GM19328 (cell line): ENCODE measurements at regions not wholly inside any gene's neighbourhood (a gene's known extent, or its start where the extent isn't known, plus 50 kb on each side); places are given as distances from the start of the nearest gene placed in this dataset.

Experiments
- ATAC-seq: cut with Tn5 transposase; IDR thresholded peaks from one replicate; pipeline ENCODE4 v1.9.1; 2021; ENCODE audit warnings: mild to moderate bottlenecking, moderate library complexity; ENCODE audit not compliant: unreplicated experiment

DNA sequence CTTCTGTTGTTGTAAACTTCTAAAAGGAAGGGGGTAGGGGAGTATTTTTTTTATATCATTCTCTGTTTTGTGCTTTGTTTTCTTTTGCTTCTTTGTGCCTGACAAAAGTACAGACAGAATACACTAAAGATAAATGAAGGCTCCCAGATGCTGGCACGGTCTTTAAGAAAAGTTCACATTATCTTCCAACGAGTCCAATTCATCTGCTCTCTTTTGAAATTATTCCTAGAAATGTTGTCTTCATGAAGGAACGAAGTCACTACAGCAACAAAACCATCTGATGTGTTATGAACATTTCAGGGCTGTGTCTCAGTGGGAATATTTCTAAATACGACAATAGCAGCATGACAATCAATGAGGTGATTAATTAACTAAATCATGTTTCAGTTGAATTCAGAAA, 813.8 kb upstream of the HTR2C start:
- no peak for ATAC-seq

DNA sequence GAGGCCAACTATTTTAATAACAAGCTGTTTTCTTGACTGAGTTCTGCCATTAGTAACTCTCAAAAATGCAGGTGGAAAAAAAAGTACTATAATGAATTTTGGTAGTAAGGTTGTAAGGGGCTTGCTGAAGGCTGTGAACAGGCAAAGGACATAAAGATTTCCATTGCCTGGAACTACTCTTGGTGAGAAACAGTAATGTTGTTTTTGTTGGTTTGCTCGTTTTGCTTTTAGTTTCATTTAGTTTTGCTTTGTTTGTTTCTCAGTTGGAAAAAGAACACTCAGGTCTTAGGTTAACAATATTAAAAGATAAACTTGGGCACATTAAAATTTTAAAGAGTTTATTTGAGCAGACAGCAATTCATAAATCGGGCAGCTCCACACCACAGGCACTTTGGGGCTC, 824.5 kb upstream of the HTR2C start:
- no peak for ATAC-seq

DNA sequence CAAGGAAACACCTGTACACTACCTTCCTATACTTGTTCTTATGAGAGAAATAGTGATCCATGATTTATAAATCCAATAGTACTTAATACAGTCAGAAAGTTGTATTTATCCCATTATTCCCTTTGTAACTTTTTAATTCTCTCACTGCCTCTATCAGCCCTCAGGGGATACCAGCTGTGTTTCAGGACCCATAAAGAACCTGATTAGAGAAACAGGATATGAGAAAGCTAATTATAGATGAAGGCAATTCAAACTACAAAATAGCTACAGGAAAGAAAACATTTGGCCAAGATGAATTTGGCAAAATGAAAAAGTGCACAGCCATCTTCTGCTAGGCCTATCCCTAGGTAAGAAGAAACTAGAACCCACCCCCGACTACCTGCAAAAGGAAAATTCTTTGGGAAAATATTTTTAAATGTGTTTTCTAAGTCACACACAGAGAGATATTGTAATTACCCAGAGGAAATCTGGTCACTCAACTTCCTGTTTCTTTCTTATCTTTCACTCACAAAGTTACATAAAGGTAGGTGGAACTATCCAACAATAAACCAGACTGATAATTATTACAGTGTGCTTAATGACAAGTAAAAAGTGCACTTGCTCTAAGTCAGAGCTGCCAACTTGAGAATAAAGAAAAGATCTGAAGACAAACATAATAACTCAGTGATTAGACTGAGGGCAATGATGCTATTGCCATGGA, 836.5 kb upstream of the HTR2C start:
- ATAC-seq: peak; percentile 59

DNA sequence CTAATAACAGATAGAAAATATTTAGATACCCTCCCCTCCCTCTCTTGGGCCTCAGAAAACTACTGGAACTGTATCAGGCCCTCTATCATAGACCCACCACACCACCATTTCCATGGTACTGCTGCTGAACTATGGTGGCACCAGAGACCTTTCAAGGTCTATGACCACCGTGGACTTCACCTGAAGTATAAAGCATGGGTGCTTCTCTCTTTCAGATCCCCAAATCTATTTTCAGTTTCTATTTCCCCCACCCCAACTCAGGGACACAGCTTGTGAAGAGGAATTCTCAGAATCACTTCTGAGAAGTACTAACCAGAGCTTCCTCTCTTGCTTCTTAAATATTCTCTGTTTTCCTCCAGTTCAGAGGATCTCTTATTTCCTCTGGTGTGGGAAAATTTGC, 840.8 kb upstream of the HTR2C start:
- no peak for ATAC-seq

DNA sequence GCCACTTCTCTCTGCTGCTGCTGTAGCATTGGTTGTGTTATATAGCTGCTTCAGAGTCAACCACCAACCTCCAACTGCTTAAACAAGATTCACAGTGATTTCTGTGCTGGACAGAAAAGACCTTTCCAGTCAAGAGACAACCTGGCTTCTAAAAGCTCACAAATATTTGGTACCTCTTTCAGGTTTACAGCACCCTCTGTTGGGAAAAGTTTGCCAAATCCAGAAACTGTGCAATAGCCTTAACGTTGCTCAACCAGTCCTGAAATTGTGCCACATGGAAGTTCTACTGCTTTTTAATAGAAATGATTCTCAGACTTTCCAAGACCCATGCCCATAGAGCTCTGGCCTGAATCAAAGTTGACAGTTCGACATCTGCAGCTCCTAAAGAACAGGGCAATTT, 842.1 kb upstream of the HTR2C start:
- ATAC-seq: no peak

DNA sequence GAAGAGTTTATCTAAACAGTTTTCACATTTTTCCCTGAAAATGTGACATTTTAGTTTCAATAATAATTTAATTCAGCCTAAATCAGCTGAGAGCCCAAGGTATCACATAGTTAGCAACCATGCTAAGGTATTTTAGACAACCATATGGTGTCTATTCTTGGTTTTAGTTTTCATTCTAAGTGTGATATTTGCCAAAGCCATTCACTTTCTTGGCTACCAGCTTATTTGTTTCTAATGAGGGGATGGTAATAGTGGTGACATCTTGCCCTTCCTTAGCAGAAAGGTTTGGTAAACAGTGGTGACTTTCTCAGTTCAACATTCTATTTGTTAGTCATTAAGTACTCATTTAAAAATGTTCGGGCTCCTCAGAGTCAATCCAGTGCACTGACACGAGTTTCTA, 854.9 kb upstream of the HTR2C start:
- no peak for ATAC-seq

DNA sequence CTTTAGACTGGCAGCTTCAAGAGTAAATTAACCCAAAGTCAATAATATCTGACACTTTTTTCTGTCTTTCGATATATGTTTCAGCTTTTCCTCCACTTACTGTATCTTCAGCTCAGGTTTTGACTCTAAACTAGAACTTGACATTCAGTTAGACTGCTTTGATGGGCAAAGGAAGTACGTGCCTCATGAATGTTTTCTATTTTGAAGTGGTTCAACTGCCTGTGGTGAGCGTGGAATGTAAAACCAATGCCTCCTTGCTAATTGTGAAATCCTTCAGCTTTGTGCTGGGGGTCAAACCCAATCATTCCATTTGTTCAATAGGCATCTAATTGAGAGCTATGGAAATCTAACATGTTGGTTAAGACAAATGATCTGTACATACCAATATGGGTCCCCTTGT, 857.0 kb upstream of the HTR2C start:
- ATAC-seq: no peak

DNA sequence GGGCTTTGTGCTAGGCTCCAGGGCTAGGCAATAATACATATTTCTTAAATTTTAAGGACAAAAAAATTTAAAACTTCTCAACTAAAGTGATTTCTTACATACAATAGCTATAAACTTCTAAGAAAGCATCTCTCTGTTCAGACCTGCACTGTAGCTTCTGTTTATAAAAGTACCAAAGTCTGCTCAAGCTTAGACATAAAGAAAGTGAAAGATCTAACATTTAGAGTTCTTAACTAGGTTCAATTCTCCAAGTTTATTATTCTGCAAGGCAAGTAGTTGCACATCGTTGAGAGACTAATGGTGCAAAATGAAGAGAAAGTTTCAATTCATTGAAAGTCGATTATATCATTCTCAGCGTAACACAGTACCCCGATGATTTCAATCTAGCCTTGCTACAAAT, 857.4 kb upstream of the HTR2C start:
- ATAC-seq: no peak

DNA sequence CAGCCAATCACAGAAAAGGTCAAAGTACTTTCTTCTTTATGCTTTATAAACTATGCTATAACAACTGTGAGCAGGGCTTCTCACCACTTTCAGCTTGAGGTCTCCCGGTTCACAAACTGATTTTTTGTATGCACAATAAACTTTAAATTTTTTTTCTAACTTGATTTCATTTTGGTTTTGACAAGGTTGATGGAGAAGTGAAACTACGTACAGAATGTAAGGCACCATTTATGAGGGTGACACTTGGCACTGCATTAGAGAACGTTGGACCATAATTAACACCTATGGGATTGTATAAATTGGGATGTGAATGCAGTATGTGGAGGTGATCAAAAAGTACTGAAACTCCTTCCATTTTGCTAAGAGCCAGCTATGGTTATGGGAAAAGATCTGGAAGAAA, 857.9 kb upstream of the HTR2C start:
- no peak for ATAC-seq

DNA sequence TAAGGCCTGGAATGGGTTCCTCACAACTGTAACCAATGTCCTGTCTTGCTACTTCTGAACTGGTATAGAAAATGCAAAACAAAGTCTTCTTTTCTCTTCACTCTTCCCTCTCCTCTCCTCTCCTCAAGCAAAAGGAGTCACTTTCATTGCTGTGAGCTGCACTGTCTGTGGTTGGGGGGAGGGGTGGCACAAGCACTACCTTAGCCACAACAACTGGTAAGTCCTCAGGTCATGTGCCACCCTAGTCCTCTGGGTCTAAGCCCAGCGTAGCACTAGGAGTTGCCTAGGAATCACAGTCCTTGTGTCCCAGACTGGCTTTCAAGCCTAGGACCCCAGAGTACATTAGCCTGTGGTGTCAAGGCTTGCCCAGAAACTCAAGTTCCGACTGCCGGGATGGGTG, 859.3 kb upstream of the AMOT start:
- no peak for ATAC-seq

DNA sequence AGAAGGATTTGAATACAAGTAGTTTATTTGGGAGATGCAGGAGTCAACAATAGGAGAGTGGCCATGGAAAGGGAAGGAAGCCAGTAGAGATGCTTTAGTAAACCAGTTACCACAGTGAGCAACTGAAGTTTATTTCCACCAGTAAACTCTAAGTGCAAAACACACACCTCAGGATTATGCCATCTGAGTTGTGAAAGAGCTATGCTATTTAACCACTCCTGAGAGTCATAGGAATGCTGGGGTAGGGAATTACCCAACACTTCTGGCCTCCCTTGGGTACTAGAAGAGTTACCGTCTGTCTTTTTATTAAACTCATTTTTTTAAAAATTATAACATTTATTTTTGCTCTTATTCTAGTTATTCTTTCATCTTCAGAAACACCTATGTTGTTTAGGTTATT, 834.6 kb upstream of the AMOT start:
- no peak for ATAC-seq

DNA sequence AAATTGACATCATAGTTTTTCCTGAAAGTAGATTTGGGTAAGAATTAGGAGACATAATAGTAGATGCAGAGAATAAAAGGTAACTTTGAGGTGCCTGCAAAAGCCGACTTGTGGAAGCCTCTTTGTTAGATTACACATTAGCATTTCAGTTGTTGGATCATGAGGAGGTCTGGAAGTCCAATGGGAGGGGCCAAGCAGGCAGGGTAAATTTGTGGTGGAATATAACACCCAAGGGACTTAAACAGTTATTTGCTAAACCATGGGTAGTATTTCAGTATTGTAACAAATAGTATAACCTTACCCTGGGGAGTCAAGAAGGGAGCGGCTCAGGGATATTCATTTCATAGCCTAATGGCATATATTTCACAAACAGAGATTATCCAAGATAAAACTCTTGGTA, 810.7 kb upstream of the AMOT start:
- no peak for ATAC-seq

DNA sequence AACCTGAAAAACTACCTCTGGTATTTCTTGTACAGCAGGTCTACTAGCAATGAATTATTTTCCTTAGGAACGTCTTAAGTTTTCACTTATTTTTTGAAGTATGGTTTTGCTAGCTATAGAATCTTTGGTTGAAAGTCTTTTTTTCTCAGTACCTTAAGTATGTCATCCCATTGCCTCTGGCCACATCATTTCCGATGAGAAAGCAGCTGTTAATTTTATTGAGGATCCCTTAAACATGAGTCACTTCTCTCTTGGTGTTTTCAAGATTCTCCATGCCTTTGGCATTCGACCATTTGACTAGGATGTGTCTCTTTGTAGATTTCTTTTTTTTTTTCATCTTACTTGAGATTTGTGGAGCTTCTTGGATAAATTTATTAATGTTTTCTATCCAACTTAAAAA, 803.8 kb upstream of the AMOT start:
- no peak for ATAC-seq

DNA sequence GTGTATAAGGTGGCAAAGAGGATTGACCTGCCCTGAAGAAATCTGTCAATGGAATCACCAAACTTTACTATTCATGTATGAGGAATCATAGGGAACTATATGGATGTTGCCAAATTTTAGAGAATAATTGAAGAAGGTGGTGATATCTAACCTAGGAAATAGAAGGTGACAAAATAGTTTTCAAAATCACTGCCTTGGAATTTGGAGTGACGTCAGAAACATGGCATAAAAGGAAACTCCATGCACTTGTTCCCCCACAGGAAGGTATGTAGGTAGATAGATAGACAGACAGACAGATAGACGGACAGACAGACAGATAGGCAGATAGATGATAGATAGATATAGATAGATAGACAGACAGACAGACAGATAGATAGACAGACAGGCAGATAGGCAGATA, 793.9 kb upstream of the AMOT start:
- no peak for ATAC-seq

DNA sequence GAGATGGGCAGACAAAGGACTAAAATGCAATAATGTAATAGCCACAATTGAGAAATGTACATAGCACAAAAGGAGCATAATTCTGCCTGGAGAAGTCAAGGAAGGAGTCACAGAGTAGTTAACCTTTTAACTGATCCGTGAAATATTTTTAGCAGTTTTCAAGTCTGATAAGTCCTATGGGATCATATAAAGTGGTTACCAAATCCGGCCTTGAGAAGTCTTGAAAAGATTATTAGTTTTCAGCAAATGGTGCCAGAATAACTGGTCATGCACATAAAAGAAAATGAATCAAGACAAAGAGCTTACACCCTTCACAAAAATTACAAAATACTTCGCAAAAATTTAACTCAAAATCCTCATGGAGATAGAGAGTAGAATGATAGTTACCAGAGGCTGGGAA, 788.7 kb upstream of the AMOT start:
- no peak for ATAC-seq

DNA sequence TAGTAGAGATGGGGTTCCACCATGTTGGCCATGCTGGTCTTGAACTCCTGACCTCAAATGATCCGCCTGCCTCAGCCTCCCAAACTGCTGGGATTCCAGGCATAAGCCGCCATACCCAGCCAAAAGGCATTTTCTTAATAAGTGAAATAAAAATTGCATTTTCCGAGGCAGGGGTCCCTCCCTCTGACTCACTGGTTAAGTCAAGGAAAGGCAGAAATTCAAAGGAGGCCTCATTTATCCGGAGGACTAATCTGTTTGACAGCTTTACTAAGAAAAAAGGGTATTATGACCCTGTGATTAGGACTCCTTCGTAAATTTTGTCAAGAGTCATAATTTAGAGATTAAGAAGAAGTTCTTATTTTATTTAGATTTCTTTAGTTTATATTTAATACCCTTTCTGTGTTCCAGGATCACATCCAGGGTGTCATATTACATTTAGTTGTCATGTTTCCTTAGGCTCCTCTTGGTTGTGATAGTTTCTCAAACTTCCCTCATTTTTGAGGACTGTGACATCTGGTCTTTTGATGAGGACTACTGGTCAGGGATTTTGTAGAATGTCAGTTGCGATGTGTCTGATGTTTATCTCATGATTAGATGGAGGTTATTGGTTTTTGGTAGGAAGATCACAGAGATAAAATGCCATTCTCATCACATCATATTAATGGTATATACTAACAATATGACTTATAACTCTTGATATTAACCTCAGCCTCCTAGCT, 753.7 kb upstream of the AMOT start:
- no peak for ATAC-seq

DNA sequence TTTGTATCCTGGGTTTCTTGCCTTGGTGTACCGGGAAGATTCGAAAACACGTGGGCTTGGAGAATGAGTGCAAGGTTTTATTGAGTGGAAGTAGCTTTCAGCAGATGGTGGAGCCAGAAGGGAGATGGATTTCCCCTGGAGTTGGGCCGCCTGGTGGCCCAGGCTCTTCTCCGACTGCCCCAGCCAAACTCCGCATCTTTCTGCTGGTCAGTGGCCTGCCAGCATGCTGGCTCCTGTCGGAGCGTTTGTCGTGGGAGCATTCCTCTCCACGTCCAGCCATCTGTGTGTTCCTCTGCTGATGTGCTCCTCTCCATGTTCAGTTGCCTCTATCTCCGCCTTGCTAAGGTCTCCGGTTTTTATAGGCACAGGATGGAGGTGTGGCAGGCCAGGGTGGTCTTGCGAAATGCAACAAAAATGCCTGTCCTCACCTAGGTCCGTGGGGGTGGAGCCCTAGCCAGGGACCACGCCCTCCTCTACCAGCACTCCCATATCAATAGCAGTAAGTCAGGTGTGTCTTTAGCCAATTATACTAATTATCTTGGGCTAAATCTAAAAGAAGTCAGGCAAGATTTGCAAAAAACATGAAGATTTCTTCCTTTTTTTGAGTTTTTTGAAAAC, 745.8 kb upstream of the AMOT start:
- no peak for ATAC-seq

DNA sequence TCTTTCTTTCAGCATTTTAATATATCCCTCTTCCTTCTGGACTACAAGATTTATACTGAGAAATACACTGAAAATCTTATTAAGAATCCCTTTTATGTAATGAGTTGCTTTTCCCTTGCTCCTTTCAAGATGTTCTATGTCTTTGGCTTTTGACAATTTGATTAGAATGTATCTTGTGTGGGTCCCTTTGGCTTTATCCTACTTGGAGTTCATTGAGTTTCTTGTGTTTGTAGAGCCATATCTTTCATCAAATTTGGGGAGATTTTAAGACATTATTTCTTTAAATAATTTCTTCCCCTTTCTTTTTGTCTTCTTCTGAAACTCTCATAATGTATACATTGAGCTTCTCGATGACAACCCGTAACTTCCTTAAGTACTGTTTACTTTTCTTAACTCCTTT, 739.9 kb upstream of the AMOT start:
- no peak for ATAC-seq

DNA sequence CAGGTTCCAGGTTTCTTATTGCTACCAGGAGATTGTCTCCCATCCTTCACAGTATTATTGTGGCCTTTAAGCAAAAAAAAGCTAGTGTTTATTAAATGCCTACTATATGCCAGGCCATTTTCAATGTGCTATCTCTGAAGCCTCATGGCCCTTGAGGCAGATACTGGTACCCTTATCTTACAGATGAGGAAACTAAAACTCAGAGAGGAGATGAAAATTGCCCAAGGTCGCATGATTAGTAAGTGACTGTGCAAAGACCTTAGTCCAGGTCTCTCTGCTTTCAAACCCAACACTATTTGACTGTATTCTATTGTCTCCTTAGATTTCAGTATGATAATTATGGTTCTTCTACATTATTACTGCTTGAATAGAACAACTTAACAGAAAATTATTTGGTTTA, 717.9 kb upstream of the AMOT start:
- ATAC-seq: no peak

DNA sequence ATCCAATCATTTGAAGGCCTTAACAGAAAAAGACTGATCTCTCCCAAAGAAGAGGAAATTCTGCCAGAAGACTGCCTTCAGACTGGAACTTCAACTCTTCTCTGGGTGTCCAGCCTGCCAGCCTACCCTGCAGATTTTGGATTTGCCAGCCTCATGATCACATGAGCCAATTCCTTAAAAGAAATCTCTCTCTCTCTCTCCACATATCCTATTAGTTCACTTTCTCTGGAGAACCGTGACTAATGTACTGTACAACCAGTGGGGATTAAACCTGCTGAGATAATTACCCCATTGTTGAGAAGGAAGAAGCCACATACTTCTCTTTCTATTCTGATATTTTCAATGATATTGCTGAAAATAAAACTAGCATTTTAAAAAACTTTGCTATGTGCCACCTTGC, 711.3 kb upstream of the AMOT start:
- no peak for ATAC-seq

DNA sequence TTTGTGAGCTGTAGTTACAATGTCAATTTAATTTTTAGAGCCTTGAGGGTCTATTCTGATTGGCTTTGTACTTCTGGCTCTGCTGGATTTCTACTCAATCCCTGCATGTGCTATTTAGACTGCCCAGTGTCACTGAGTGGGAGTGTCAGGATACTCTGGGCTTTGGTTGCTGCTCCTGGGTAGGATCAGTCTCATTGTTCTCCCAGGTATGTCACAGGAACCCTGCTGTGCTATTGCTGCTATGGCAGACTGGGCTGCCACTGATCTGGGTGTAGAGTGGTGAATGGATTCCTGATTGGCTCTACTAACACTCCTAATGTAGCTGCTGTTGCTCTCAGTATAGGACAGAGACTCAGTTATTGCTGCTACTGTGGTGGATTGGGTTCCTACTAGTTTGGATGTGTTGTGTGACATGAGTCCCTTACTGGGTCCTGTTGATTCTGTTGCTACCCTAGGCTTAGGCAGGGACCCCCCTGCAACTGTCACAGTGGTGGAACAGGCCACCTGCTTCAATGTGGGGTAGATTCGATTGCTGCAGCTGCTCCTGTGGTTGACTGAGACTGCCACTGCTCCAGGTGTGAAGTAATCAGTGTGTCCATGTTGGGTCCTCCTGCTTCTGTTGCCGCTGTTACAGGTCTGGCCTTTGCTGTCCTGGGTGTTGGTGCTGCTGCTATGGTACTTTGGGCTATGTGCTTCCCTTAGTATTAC, 707.8 kb upstream of the AMOT start:
- no peak for ATAC-seq

DNA sequence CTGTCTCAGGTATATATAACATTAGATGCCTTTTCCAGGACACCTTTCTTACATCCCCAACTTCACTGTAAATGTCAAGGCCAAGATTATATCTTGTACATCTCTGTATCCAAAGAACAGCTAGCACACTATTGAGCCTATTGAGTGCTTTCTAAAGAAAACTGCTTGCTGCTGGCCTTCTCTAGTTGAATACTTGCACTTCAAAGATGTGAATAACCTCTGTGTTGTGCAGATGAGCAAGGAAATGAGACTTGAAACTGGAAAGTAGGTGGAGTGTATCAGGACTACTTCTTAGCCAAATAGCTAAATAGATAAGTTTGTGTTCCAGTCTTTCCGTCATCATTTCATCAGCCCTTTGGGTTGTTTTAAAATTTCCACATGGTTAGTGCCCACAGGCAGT, 704.4 kb upstream of the AMOT start:
- ATAC-seq: no peak
